Ishikawa (cell line): ENCODE measurements at regions not wholly inside any gene's neighbourhood (a gene's known extent, or its start where the extent isn't known, plus 50 kb on each side); places are given as distances from the start of the nearest gene placed in this dataset.

Experiments used
- CEBPB ChIP-seq: IDR thresholded peaks from 2 replicates; pipeline ENCODE4 v1.6.1; 2012
- EP300 ChIP-seq: IDR thresholded peaks from 2 replicates; pipeline ENCODE4 v1.6.1; 2012; ENCODE audit warnings: borderline replicate concordance
- FOXM1 ChIP-seq: IDR thresholded peaks from 2 replicates; pipeline ENCODE4 v1.6.1; 2012; ENCODE audit warnings: low read depth, borderline replicate concordance
- NFIC ChIP-seq: IDR thresholded peaks from 2 replicates; pipeline ENCODE4 v1.6.1; 2012
- RAD21 ChIP-seq: IDR thresholded peaks from 2 replicates; pipeline ENCODE4 v1.6.1; 2012; ENCODE audit warnings: low read depth
- TAF1 ChIP-seq: IDR thresholded peaks from 2 replicates; pipeline ENCODE4 v1.6.1; 2012; ENCODE audit warnings: low read depth, mild to moderate bottlenecking
- TCF12 ChIP-seq: IDR thresholded peaks from 2 replicates; pipeline ENCODE4 v1.6.1; 2012; ENCODE audit warnings: low read depth
- YY1 ChIP-seq: IDR thresholded peaks from 2 replicates; pipeline ENCODE4 v1.6.1; 2012; ENCODE audit warnings: low read depth
- TF ChIP-seq, protein P1 (sequence below): IDR thresholded peaks from 2 replicates; pipeline ENCODE4 v1.6.1; 2012
- TF ChIP-seq, protein P2 (sequence below): IDR thresholded peaks from 2 replicates; pipeline ENCODE4 v1.6.1; 2012; ENCODE audit warnings: low read depth, mild to moderate bottlenecking
- TF ChIP-seq, protein P3 (sequence below): IDR thresholded peaks from 2 replicates; pipeline ENCODE4 v1.6.1; 2012

DNA sequence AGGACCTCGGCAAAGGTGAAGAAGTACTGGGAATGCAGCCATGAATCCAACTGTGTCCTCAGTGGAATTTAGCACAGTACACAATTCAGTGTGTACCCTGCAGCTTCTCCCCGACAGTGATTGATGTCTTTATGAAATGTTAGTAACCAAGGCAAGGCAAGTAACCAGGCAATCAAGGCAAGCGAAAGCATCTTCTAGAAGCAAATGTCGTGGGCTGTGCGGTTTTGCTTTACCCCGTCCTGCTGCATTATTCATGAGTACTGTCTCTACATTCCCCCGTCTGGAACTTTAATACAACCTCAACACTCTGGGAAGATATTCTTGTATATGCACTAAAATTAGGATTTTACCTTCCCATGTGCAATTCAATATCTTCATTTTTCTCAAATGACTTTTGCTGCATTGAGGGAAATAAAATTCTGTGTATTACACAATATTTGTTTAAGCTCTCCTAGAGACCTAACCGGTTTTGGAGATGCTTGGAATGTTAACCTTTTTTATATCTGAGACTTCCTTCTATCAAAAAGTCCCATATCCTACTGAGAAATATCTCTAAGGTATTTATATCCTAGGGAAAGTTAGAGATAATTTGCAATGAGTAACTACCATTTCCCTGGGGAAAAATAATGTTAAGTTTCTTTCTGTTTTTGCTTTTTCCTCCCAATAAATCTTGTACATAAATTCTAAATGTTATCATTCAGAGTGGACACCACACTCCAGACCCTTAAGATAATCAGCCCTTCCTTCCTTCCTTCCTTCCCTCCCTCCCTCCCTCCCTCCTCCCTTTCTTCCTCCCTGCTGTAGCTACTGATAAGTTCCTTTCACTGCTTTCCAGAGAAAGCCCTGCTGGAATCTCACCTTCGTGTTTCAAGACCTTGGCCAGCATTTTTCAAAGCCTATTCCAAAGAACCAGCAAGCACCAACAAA is 51.9 kb upstream of the ADORA2B start:
- TF ChIP-seq, protein P1, sequence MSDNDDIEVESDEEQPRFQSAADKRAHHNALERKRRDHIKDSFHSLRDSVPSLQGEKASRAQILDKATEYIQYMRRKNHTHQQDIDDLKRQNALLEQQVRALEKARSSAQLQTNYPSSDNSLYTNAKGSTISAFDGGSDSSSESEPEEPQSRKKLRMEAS: no peak
- TF ChIP-seq NFIC: no peak
- TF ChIP-seq YY1: no peak
- no peak for TF ChIP-seq TCF12
- TF ChIP-seq EP300: no peak
- no peak for TF ChIP-seq TAF1
- TF ChIP-seq, protein P2, sequence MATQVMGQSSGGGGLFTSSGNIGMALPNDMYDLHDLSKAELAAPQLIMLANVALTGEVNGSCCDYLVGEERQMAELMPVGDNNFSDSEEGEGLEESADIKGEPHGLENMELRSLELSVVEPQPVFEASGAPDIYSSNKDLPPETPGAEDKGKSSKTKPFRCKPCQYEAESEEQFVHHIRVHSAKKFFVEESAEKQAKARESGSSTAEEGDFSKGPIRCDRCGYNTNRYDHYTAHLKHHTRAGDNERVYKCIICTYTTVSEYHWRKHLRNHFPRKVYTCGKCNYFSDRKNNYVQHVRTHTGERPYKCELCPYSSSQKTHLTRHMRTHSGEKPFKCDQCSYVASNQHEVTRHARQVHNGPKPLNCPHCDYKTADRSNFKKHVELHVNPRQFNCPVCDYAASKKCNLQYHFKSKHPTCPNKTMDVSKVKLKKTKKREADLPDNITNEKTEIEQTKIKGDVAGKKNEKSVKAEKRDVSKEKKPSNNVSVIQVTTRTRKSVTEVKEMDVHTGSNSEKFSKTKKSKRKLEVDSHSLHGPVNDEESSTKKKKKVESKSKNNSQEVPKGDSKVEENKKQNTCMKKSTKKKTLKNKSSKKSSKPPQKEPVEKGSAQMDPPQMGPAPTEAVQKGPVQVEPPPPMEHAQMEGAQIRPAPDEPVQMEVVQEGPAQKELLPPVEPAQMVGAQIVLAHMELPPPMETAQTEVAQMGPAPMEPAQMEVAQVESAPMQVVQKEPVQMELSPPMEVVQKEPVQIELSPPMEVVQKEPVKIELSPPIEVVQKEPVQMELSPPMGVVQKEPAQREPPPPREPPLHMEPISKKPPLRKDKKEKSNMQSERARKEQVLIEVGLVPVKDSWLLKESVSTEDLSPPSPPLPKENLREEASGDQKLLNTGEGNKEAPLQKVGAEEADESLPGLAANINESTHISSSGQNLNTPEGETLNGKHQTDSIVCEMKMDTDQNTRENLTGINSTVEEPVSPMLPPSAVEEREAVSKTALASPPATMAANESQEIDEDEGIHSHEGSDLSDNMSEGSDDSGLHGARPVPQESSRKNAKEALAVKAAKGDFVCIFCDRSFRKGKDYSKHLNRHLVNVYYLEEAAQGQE: no peak
- TF ChIP-seq, protein P3, sequence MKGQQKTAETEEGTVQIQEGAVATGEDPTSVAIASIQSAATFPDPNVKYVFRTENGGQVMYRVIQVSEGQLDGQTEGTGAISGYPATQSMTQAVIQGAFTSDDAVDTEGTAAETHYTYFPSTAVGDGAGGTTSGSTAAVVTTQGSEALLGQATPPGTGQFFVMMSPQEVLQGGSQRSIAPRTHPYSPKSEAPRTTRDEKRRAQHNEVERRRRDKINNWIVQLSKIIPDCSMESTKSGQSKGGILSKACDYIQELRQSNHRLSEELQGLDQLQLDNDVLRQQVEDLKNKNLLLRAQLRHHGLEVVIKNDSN: no peak
- TF ChIP-seq RAD21: no peak
- no peak for TF ChIP-seq FOXM1
- peak; percentile 66 for TF ChIP-seq CEBPB
